NB4 (cell line): ENCODE measurements at regions not wholly inside any gene's neighbourhood (a gene's known extent, or its start where the extent isn't known, plus 50 kb on each side); places are given as distances from the start of the nearest gene placed in this dataset.

ENCODE experiments used
- CTCF ChIP-seq: IDR thresholded peaks from one replicate; pipeline ENCODE4 v1.5.1; 2012; ENCODE audit warnings: low read depth, low read length
- MAX ChIP-seq: IDR thresholded peaks from 2 replicates; pipeline ENCODE4 v1.6.1; 2011; ENCODE audit warnings: low read depth, low read length
- MYC ChIP-seq: IDR thresholded peaks from 2 replicates; pipeline ENCODE4 v1.6.1; 2011; ENCODE audit warnings: low read depth, low read length
- POLR2A ChIP-seq: IDR thresholded peaks from 2 replicates; pipeline ENCODE4 v1.6.1; 2011; ENCODE audit warnings: mild to moderate bottlenecking; ENCODE audit not compliant: insufficient read length; ENCODE audit errors: extremely low read depth

- no peak for TF ChIP-seq CTCF
- TF ChIP-seq POLR2A: no peak
- TF ChIP-seq MAX: no peak
- no peak for TF ChIP-seq MYC
Measured at GRCh38 chr9:73597771-73598170, 446.1 kb downstream of the ANXA1 start.
